ENCODE measurements at regions not wholly inside any gene's neighbourhood (a gene's known extent, or its start where the extent isn't known, plus 50 kb on each side); places are given as distances from the start of the nearest gene placed in this dataset.

- TF ChIP-seq CTCF (IDR thresholded peaks at IDR 0.05) (no peak), POLR2A (IDR thresholded peaks at IDR 0.05) (no peak)
Observed at GRCh38 chr5:52692039-52692438, 95.7 kb upstream of the ITGA1 start.
